H9 (cell line): ENCODE measurements at regions not wholly inside any gene's neighbourhood (a gene's known extent, or its start where the extent isn't known, plus 50 kb on each side); places are given as distances from the start of the nearest gene placed in this dataset.

ENCODE experiments used
- DNase-seq: peaks from one replicate; pipeline ENCODE4 v3.0.0-alpha.2; 2017
- H2AFZ ChIP-seq: one replicate; pipeline ENCODE4 v1.6.1; 2013; ENCODE audit warnings: mild to moderate bottlenecking, low read length, control low read depth, moderate library complexity
- H2AK5ac ChIP-seq: 2 replicates; pipeline ENCODE4 v1.6.1; 2013; ENCODE audit warnings: low read length, control low read depth, mixed read lengths; ENCODE audit not compliant: insufficient read length
- H2BK120ac ChIP-seq: one replicate; pipeline ENCODE4 v1.6.1; 2013; ENCODE audit warnings: low read depth, mild to moderate bottlenecking, low read length, control low read depth, inconsistent platforms; ENCODE audit not compliant: poor library complexity, severe bottlenecking
- H2BK12ac ChIP-seq: 2 replicates; pipeline ENCODE4 v1.6.1; 2013; ENCODE audit warnings: low read length, control low read depth, mixed read lengths, low read depth; ENCODE audit not compliant: insufficient read length
- H2BK15ac ChIP-seq: 2 replicates; pipeline ENCODE4 v1.6.1; 2013; ENCODE audit warnings: low read depth, low read length, control low read depth
- H2BK20ac ChIP-seq: one replicate; pipeline ENCODE4 v1.6.1; 2013; ENCODE audit warnings: low read depth, mild to moderate bottlenecking, low read length, control low read depth, inconsistent platforms; ENCODE audit not compliant: poor library complexity, severe bottlenecking
- H2BK5ac ChIP-seq: 2 replicates; pipeline ENCODE4 v1.6.1; 2013; ENCODE audit warnings: low read length, control low read depth, mixed read lengths; ENCODE audit not compliant: insufficient read length
- H3K14ac ChIP-seq: 2 replicates; pipeline ENCODE4 v1.6.1; 2013; ENCODE audit warnings: low read length, control low read depth; ENCODE audit not compliant: insufficient read depth
- H3K18ac ChIP-seq: 2 replicates; pipeline ENCODE4 v1.6.1; 2013; ENCODE audit warnings: low read depth, mild to moderate bottlenecking, mixed read lengths, low read length, control low read depth; ENCODE audit not compliant: insufficient read length
- H3K23ac ChIP-seq: 2 replicates; pipeline ENCODE4 v1.6.1; 2013; ENCODE audit warnings: low read length, control low read depth, mixed read lengths, low read depth; ENCODE audit not compliant: insufficient read length
- H3K23me2 ChIP-seq: 2 replicates; pipeline ENCODE4 v1.6.1; 2013; ENCODE audit warnings: low read depth, mild to moderate bottlenecking, mixed read lengths, low read length, control low read depth; ENCODE audit not compliant: insufficient read length, poor library complexity, severe bottlenecking
- H3K27ac ChIP-seq: 2 replicates; pipeline ENCODE4 v1.5.1; 2013; ENCODE audit warnings: low read length, control low read depth, mixed read lengths, low read depth; ENCODE audit not compliant: insufficient read length
- H3K27me3 ChIP-seq: 2 replicates; pipeline ENCODE4 v1.6.1; 2013; ENCODE audit warnings: low read length, control low read depth, inconsistent platforms; ENCODE audit not compliant: insufficient read depth
- H3K4ac ChIP-seq: 2 replicates; pipeline ENCODE4 v1.6.1; 2013; ENCODE audit warnings: low read depth, mild to moderate bottlenecking, control low read depth, inconsistent platforms, low read length, moderate library complexity
- H3K4me1 ChIP-seq: 2 replicates; pipeline ENCODE4 v1.6.1; 2013; ENCODE audit warnings: low read length, control low read depth, inconsistent platforms; ENCODE audit not compliant: insufficient read depth
- H3K4me2 ChIP-seq: 2 replicates; pipeline ENCODE4 v1.6.1; 2013; ENCODE audit warnings: low read length, control low read depth, mixed read lengths; ENCODE audit not compliant: insufficient read length, insufficient read depth
- H3K56ac ChIP-seq: 2 replicates; pipeline ENCODE4 v1.6.1; 2013; ENCODE audit warnings: low read depth, mild to moderate bottlenecking, mixed read lengths, low read length, control low read depth; ENCODE audit not compliant: insufficient read length
- H3K79me1 ChIP-seq: 2 replicates; pipeline ENCODE4 v1.6.1; 2013; ENCODE audit warnings: low read depth, mild to moderate bottlenecking, moderate library complexity, low read length, control low read depth, inconsistent platforms; ENCODE audit not compliant: insufficient read depth, poor library complexity, severe bottlenecking
- H3K79me2 ChIP-seq: 2 replicates; pipeline ENCODE4 v1.6.1; 2013; ENCODE audit warnings: low read length, control low read depth, inconsistent platforms; ENCODE audit not compliant: insufficient read depth
- H3K9ac ChIP-seq: 2 replicates; pipeline ENCODE4 v1.6.1; 2013; ENCODE audit warnings: low read length, control low read depth, mixed read lengths; ENCODE audit not compliant: insufficient read length; ENCODE audit errors: extremely low read depth
- H3K9me3 ChIP-seq: one replicate; pipeline ENCODE4 v1.6.1; 2013; ENCODE audit warnings: low read depth, low read length, inconsistent platforms; ENCODE audit not compliant: control insufficient read depth
- H3T11ph ChIP-seq: one replicate; pipeline ENCODE4 v1.6.1; 2013; ENCODE audit warnings: mild to moderate bottlenecking, low read length, control low read depth, inconsistent platforms
- H4K20me1 ChIP-seq: one replicate; pipeline ENCODE4 v1.6.1; 2013; ENCODE audit not compliant: control insufficient read depth, insufficient read length, insufficient read depth
- H4K5ac ChIP-seq: 2 replicates; pipeline ENCODE4 v1.6.1; 2013; ENCODE audit warnings: low read depth, mild to moderate bottlenecking, mixed read lengths, low read length, control low read depth; ENCODE audit not compliant: insufficient read length
- H4K8ac ChIP-seq: replicated peaks from 2 replicates; pipeline ENCODE4 v1.6.1; 2013; ENCODE audit warnings: low read length, control low read depth, mixed read lengths, low read depth; ENCODE audit not compliant: insufficient read length
- H4K91ac ChIP-seq: 2 replicates; pipeline ENCODE4 v1.6.1; 2013; ENCODE audit warnings: low read depth, mild to moderate bottlenecking, moderate library complexity, mixed read lengths, low read length, control low read depth; ENCODE audit not compliant: insufficient read length
- H3K27ac Mint-ChIP-seq, 3 experiments: 2 replicates in 2 of 3; 3 replicates in 1 of 3; pipeline ENCODE4 v1.8.0; 2020 to 2021; ENCODE audit warnings: mixed read lengths in 3 of 3, mild to moderate bottlenecking in 1 of 3, moderate library complexity in 1 of 3
- H3K27me3 Mint-ChIP-seq: 2 replicates; pipeline ENCODE4 v1.8.0; 2021; ENCODE audit warnings: low read depth, mild to moderate bottlenecking, moderate library complexity, mixed read lengths
- H3K36me3 Mint-ChIP-seq, 3 experiments: 2 replicates in 2 of 3; 3 replicates in 1 of 3; pipeline ENCODE4 v1.8.0; 2020 to 2021; ENCODE audit warnings: low read depth in 3 of 3, mixed read lengths in 3 of 3; ENCODE audit not compliant: insufficient read depth in 1 of 3
- H3K4me1 Mint-ChIP-seq, 2 experiments: 2 replicates each; pipeline ENCODE4 v1.8.0; 2020; ENCODE audit warnings: mixed read lengths in 2 of 2
- H3K4me3 Mint-ChIP-seq, 2 experiments: 2 replicates in 1 of 2; 3 replicates in 1 of 2; pipeline ENCODE4 v1.8.0; 2020 to 2021; ENCODE audit warnings: mild to moderate bottlenecking in 2 of 2, mixed read lengths in 2 of 2, moderate library complexity in 1 of 2
- H3K9me3 Mint-ChIP-seq, 2 experiments: 2 replicates in 1 of 2; 3 replicates in 1 of 2; pipeline ENCODE4 v1.8.0; 2020; ENCODE audit warnings: mild to moderate bottlenecking in 2 of 2, mixed read lengths in 2 of 2, moderate library complexity in 1 of 2
- CTCF ChIP-seq: fragments of 200-600 bp; sonication (generic); conservative IDR thresholded peaks from 3 replicates; pipeline ENCODE4 v1.8.0; 2021; ENCODE audit warnings: antibody characterized with exemption, mild to moderate bottlenecking
- WGBS: extraction: QIAGEN DNeasy Blood & Tissue Kit; methylation state at CpG from one replicate; pipeline ENCODE4 v1.1.7; 2013; ENCODE audit warnings: missing lambda C conversion rate, low lambda C conversion rate, mixed read lengths; ENCODE audit not compliant: insufficient read length; ENCODE audit errors: extremely low coverage; 5-methylcytosine and 5-hydroxymethylcytosine counted together

GRCh38 chr13:82438320-82438719 is 1444.0 kb downstream of the SLITRK1 start:
- WGBS: no CpG with 5 or more reads among the region's 1 CpG
- Histone ChIP-seq H2BK5ac (no peak overlapping the region), H3K18ac (no peak overlapping the region), H4K8ac (no peak overlapping the region), H3K23me2 (no peaks in the 10 kb centered on the region), H3K27me3 (no peaks in the 10 kb centered on the region), H4K91ac (no peak overlapping the region), H2AK5ac (no peak overlapping the region), H3K27ac (no peak overlapping the region), H2BK15ac (no peak overlapping the region), H3K9ac (no peak overlapping the region), H3K4me2 (no peak overlapping the region), H4K20me1 (no peaks in the 10 kb centered on the region), H3T11ph (no peak overlapping the region), H4K5ac (no peak overlapping the region), H3K4me1 (no peaks in the 10 kb centered on the region), H3K9me3 (peaks cover 6% of the 10 kb centered on the region), H3K14ac (no peak overlapping the region), H2BK20ac (no peak overlapping the region), H2BK120ac (no peak overlapping the region), H2BK12ac (no peak overlapping the region), H3K23ac (no peak overlapping the region), H3K4ac (no peak overlapping the region), H3K56ac (no peak overlapping the region), H3K79me2 (no peaks in the 10 kb centered on the region), H3K79me1 (no peaks in the 10 kb centered on the region), H2AFZ (no peak overlapping the region)
- peaks cover 9 to 21% (median 10%) of the 10 kb centered on the region in 3 experiments; a peak in 5 of 7 replicates for H3K36me3 Mint-ChIP-seq
- no peak for TF ChIP-seq CTCF
- no peak overlapping the region for H3K4me3 Mint-ChIP-seq
- DNase-seq: no peak
- H3K27me3 Mint-ChIP-seq: no peaks in the 10 kb centered on the region
- H3K4me1 Mint-ChIP-seq: no peaks in the 10 kb centered on the region
- peaks cover 15 to 23% of the 10 kb centered on the region in 2 experiments for H3K9me3 Mint-ChIP-seq
- H3K27ac Mint-ChIP-seq: no peak overlapping the region
